ENCODE measurements at regions not wholly inside any gene's neighbourhood (a gene's known extent, or its start where the extent isn't known, plus 50 kb on each side); places are given as distances from the start of the nearest gene placed in this dataset.

GRCh38 chr4:111789901-111790640, 355.2 kb upstream of the FAM241A start:
- TF ChIP-seq, protein P1, sequence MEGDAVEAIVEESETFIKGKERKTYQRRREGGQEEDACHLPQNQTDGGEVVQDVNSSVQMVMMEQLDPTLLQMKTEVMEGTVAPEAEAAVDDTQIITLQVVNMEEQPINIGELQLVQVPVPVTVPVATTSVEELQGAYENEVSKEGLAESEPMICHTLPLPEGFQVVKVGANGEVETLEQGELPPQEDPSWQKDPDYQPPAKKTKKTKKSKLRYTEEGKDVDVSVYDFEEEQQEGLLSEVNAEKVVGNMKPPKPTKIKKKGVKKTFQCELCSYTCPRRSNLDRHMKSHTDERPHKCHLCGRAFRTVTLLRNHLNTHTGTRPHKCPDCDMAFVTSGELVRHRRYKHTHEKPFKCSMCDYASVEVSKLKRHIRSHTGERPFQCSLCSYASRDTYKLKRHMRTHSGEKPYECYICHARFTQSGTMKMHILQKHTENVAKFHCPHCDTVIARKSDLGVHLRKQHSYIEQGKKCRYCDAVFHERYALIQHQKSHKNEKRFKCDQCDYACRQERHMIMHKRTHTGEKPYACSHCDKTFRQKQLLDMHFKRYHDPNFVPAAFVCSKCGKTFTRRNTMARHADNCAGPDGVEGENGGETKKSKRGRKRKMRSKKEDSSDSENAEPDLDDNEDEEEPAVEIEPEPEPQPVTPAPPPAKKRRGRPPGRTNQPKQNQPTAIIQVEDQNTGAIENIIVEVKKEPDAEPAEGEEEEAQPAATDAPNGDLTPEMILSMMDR (conservative IDR thresholded peaks at IDR 0.05): no peak
- peaks cover 48% of the 10 kb centered on the region for H3K27me3 Mint-ChIP-seq
- no peaks in the 10 kb centered on the region for H3K36me3 Mint-ChIP-seq
- no peak for DNase-seq (ENCODE audit: extremely low spot score, unreplicated experiment)
- H3K4me3 Mint-ChIP-seq: no peak overlapping the region
- no peaks in the 10 kb centered on the region for H3K9me3 Mint-ChIP-seq
- H3K27ac Mint-ChIP-seq: no peak overlapping the region
- H3K4me1 Mint-ChIP-seq (ENCODE audit: unreplicated experiment): peaks cover 12% of the 10 kb centered on the region

DNA sequence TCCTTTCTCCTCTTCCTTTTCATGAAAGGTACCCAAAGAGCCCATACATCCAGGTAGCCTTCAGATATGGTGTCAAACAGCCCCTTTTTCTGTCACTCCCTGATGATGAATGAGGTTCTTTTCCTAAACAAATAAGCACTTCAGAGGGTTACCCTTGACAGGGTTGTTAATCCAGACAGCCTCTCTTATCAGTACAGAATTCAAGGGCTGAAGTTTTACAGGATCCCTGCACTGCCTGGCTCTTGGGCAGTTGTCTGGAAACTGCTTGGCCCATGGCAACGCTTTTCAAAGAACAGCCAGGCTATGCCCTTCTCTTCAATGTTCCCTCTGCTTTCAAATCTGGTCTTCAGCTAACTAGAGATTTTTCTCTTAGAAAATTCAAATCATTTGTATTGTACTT, 352.6 kb upstream of the FAM241A start:
- H3K27ac Mint-ChIP-seq: no peak overlapping the region
- H3K27me3 Mint-ChIP-seq: peaks cover 31% of the 10 kb centered on the region
- TF ChIP-seq, protein P1 (conservative IDR thresholded peaks at IDR 0.05): no peak
- DNase-seq (ENCODE audit: extremely low spot score, unreplicated experiment): no peak
- no peaks in the 10 kb centered on the region for H3K36me3 Mint-ChIP-seq
- peaks cover 9% of the 10 kb centered on the region for H3K4me1 Mint-ChIP-seq (ENCODE audit: unreplicated experiment)
- no peaks in the 10 kb centered on the region for H3K9me3 Mint-ChIP-seq
- H3K4me3 Mint-ChIP-seq: no peak overlapping the region

GRCh38 chr4:111793433-111794091, 351.7 kb upstream of the FAM241A start:
- DNase-seq (ENCODE audit: extremely low spot score, unreplicated experiment): no peak
- TF ChIP-seq, protein P1 (conservative IDR thresholded peaks at IDR 0.05): no peak
- Mint-ChIP-seq H3K9me3 (no peaks in the 10 kb centered on the region), H3K27me3 (peaks cover 25% of the 10 kb centered on the region), H3K36me3 (no peaks in the 10 kb centered on the region), H3K27ac (no peak overlapping the region), H3K4me3 (no peak overlapping the region), H3K4me1 (ENCODE audit: unreplicated experiment) (peaks cover 12% of the 10 kb centered on the region)

DNA sequence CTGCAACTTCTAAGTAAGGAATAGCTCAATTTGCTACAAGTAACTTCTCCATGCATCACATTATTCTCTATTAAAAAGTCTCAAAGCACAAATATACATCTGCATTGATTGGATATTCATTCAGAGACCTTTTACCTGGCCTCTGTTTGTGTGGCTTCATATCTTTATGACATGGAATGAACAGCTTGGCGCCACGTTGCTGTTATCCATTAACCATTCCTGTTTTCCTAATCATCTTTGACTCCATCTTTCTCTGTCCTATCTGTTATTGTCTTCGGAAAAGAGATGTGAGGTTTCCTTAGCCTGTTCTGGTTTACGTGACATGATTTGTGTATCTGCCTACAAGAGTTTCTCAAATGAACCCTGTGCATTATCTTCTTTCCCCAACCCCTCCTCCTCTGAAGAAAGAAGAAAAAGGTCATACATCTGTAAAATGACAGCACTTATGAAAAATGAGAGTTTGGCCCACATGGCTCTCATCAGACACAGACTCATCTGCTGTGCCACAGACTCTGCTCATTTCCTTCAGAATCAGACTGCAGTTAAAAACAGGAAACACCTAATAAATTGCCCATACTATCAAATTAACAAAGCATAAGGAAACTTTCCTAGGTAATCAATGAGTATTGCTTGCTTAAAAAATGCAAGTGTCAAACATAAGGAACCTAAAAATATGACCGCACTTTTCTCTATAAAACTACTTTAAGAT, 347.6 kb upstream of the FAM241A start:
- Mint-ChIP-seq H3K27me3 (peaks cover 6% of the 10 kb centered on the region), H3K36me3 (no peaks in the 10 kb centered on the region), H3K4me1 (ENCODE audit: unreplicated experiment) (peaks cover 10% of the 10 kb centered on the region), H3K9me3 (no peaks in the 10 kb centered on the region), H3K4me3 (no peak overlapping the region), H3K27ac (no peak overlapping the region)
- DNase-seq (ENCODE audit: extremely low spot score, unreplicated experiment): no peak
- TF ChIP-seq, protein P1 (conservative IDR thresholded peaks at IDR 0.05): no peak

- TF ChIP-seq, protein P1 (conservative IDR thresholded peaks at IDR 0.05): peak; percentile 48
- Mint-ChIP-seq H3K9me3 (no peaks in the 10 kb centered on the region), H3K27ac (no peak overlapping the region), H3K27me3 (peaks cover 6% of the 10 kb centered on the region), H3K4me1 (ENCODE audit: unreplicated experiment) (peaks cover 4% of the 10 kb centered on the region), H3K36me3 (no peaks in the 10 kb centered on the region), H3K4me3 (no peak overlapping the region)
- no peak for DNase-seq (ENCODE audit: extremely low spot score, unreplicated experiment)
These were observed 346.4 kb upstream of the FAM241A start for GRCh38 chr4:111798840-111799239.

Data from type B pancreatic cell (in vitro differentiated cells).